SJCRH30 (cell line): ENCODE measurements at regions not wholly inside any gene's neighbourhood (a gene's known extent, or its start where the extent isn't known, plus 50 kb on each side); places are given as distances from the start of the nearest gene placed in this dataset.

Experiments used
- DNase-seq, 2 experiments: peaks; one replicate each; pipeline ENCODE4 v3.0.0-alpha.2; 2015 to 2020
- H3K27ac ChIP-seq: fragments of 250-450 bp; sonication (Bioruptor Pico); 2 replicates; pipeline ENCODE4 v1.5.1; 2020; ENCODE audit warnings: mild to moderate bottlenecking, moderate library complexity
- H3K27me3 ChIP-seq: fragments of 250-450 bp; sonication (Bioruptor Pico); 2 replicates; pipeline ENCODE4 v1.5.1; 2020; ENCODE audit warnings: mild to moderate bottlenecking, moderate library complexity
- H3K36me3 ChIP-seq: fragments of 250-450 bp; sonication (Bioruptor Pico); 2 replicates; pipeline ENCODE4 v1.5.1; 2020; ENCODE audit warnings: mild to moderate bottlenecking, moderate library complexity
- H3K4me1 ChIP-seq: fragments of 250-450 bp; sonication (Bioruptor Pico); 2 replicates; pipeline ENCODE4 v1.5.1; 2020; ENCODE audit warnings: mild to moderate bottlenecking, moderate library complexity
- H3K4me3 ChIP-seq: fragments of 250-450 bp; sonication (Bioruptor Pico); 2 replicates; pipeline ENCODE4 v1.5.1; 2020; ENCODE audit warnings: mild to moderate bottlenecking, moderate library complexity
- H3K9me3 ChIP-seq: fragments of 250-450 bp; sonication (Bioruptor Pico); replicated peaks from 2 replicates; pipeline ENCODE4 v1.5.1; 2020; ENCODE audit warnings: mild to moderate bottlenecking, moderate library complexity

DNA sequence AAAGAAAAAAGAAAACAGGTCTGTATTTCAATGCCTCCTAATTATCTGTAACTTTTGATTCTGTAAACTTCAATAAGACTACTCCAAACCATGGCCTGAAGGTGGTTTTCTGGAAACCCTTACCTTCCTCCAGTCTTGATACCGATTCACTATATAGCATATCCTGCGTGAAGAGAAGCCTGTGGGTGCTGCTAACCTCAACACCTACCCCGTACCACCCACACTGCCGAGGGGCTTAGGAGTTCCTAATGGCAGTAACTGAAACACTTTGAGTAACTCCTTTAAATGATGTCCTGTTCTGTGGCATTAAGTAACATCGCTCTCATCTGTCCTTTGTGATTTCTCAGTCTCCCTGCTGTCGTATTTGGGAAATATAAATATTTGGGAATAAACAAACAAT lies 104.5 kb upstream of the CARMIL1 start:
- H3K27me3 ChIP-seq, result no peaks in the 10 kb centered on the region
- no peak overlapping the region for H3K27ac ChIP-seq
- no peaks in the 10 kb centered on the region for H3K9me3 ChIP-seq
- no peaks in the 10 kb centered on the region for H3K36me3 ChIP-seq
- peaks cover 3% of the 10 kb centered on the region; the same call in 1 of the 2 replicates for H3K4me1 ChIP-seq
- no peak for DNase-seq
- no peak overlapping the region for H3K4me3 ChIP-seq

DNA sequence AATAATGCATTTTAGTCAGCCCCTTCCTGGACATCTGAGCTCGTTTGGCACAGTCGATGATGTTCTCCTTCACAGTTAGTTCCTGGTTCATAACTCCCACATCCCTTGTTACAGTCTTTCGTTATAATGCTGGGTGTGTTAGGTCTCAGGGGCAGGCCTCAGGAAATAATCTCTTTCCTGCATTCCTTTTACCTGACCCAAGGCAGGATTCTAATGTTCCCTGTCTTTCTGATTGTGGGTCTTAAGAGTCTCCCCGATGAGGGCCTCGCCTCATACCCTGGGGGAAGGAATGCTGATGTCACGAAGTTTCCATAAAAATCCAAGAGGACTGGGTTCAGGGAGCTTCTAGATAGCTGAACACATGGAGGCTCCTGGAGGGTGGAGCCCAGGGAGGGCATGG lies 104.0 kb upstream of the CARMIL1 start:
- Histone ChIP-seq H3K27ac (no peak overlapping the region), H3K27me3 (no peaks in the 10 kb centered on the region), H3K36me3 (no peaks in the 10 kb centered on the region), H3K4me1 (peaks cover 3% of the 10 kb centered on the region; the same call in 1 of the 2 replicates), H3K9me3 (no peaks in the 10 kb centered on the region), H3K4me3 (no peak overlapping the region)
- no peak for DNase-seq

DNA sequence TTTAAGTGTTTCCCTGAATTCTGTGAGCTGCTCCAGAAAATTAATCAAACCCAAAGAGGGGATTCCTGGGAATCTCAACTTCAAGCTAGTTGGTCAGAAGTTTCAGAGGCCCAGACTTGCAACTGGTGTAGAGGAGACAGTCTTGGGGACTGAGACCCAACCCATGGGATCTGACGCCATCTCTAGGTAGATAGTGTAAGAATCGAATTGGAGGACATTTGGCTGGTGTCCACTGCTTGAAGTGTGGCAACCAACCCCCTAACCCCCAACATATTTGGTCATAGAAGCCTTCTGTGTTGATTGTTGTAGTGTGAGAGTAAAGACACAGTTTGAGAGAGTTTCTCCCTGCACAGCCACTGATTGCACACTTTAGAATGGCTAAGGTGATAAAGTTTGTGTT lies 103.5 kb upstream of the CARMIL1 start:
- DNase-seq, result no peak
- Histone ChIP-seq H3K36me3 (no peaks in the 10 kb centered on the region), H3K9me3 (no peaks in the 10 kb centered on the region), H3K27ac (no peak overlapping the region), H3K27me3 (no peaks in the 10 kb centered on the region), H3K4me3 (no peak overlapping the region), H3K4me1 (peaks cover 3% of the 10 kb centered on the region; the same call in 1 of the 2 replicates)

DNA sequence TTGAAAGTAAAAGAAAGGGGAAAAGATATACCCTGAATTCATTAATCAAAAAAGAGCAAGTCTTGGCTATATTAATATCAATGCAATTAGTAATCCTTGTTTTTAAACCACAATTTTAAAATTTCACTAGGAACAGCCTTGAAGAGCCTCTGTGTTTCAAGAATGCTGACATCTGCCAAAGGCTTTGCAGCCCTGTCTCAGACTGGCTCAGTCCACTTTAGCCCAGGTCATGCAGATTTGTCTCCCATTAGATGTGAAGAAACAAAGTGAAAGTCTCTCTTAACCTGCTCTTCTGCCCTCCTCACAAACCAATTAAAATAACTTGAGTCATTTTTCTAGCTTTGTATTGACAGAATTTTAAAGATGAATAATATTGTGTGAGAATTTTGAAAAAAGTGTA lies 102.7 kb upstream of the CARMIL1 start:
- Histone ChIP-seq H3K27ac (no peak overlapping the region), H3K9me3 (no peaks in the 10 kb centered on the region), H3K36me3 (no peaks in the 10 kb centered on the region), H3K4me3 (no peak overlapping the region), H3K4me1 (peaks cover 3% of the 10 kb centered on the region; the same call in 1 of the 2 replicates), H3K27me3 (no peaks in the 10 kb centered on the region)
- DNase-seq, result no peak

DNA sequence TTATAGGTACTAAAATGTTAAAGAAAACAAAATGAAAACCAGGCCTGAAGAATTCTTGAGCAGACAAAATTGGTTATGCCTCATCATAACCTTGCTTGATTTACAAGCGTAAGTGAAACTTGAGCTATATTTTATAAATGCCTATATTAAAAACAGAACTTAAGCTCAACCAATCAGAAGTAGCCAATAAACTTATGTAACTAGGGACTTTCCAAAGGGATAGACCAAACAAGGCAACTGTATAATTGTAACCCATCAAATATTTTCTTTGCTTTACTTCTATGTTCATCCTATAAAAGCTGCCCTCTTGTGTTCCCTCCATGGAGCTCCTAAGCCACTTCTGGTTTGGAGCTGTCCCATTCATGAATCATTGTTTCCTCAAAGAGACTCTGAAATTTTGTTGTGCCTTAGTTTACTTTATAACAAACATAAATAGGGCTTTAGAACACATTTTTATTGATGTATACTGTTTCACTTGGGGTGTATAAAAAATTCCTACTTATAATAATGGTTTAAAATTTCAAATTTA lies 101.6 kb upstream of the CARMIL1 start:
- Histone ChIP-seq H3K9me3 (no peaks in the 10 kb centered on the region), H3K4me1 (peaks cover 3% of the 10 kb centered on the region; the same call in 1 of the 2 replicates), H3K4me3 (no peak overlapping the region), H3K27ac (no peak overlapping the region), H3K27me3 (no peaks in the 10 kb centered on the region), H3K36me3 (no peaks in the 10 kb centered on the region)
- no peak for DNase-seq

DNA sequence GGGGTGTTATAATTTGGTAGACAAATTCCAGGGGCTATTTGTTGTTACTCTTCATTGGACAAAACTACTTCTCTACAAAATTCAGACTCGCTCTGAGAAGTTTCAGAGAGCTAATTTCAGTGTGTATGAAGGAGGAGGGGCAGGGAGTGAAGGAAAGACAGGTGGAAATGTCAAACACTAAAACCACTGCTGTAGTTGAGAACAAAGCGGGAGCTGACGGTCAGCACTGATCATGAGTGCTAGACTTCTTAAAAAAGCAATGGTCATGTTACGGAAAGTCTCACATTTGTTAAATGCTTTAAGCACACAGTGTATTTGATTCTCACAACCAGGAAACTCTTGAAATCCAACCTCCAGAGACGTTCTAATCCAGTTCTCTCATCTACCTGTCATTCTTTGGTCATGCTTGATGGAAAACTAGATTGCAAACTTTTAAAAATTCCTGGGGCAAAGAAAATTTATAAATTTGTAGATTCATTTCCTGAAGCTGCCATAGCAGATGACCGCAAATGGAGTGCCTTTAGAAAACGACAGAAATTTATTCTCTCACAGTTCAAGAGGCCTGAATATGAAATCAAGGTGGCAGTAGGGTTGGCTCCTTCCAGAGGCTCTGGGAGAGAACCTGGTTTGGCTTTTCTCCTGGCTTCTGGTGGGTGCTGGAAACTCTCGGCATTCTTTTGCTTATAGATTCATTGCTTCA lies 100.7 kb upstream of the CARMIL1 start:
- peaks cover under 1% of the 10 kb centered on the region; the same call in 1 of the 2 replicates for H3K4me1 ChIP-seq
- DNase-seq, result no peak
- no peaks in the 10 kb centered on the region for H3K9me3 ChIP-seq
- H3K27ac ChIP-seq, result no peak overlapping the region
- H3K27me3 ChIP-seq, result no peaks in the 10 kb centered on the region
- H3K4me3 ChIP-seq, result no peak overlapping the region
- no peaks in the 10 kb centered on the region for H3K36me3 ChIP-seq

DNA sequence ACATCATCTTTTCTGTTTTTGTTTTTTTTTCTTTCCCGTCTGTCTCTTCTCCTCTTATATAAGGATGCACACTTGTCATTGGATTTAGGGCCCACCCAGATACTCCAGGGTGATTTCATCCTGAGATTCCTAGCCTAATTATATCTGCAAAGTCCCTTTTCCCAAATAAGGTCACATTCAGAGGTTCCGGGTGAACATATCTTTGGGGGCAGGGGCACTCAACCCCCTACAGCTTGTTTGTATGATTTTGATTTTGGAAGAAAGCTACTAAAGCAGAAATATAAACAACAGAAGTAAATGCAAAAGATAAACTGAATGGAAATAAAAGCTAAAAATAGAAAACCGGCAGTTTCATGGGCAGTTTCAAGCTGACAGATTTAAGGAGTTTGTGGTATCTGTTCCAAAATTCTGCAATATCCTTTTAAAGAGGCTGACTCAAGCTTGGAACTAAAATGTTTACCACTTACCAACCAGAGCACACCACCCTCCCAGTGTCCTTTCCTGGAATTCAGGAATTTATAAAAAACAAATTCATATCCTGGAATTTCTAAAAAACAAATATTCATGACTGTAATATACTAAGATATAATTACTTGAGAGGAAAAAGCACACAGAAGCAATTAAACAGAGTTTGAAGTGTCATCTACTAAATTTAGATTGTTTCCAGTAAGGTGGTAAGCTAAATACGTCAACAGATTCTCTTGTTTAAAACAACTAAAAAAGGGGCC lies 100.0 kb upstream of the CARMIL1 start:
- H3K36me3 ChIP-seq, result no peaks in the 10 kb centered on the region
- no peak overlapping the region for H3K4me3 ChIP-seq
- no peak for DNase-seq
- H3K27me3 ChIP-seq, result no peaks in the 10 kb centered on the region
- H3K27ac ChIP-seq, result no peak overlapping the region
- H3K4me1 ChIP-seq, result no peaks in the 10 kb centered on the region
- no peaks in the 10 kb centered on the region for H3K9me3 ChIP-seq

DNA sequence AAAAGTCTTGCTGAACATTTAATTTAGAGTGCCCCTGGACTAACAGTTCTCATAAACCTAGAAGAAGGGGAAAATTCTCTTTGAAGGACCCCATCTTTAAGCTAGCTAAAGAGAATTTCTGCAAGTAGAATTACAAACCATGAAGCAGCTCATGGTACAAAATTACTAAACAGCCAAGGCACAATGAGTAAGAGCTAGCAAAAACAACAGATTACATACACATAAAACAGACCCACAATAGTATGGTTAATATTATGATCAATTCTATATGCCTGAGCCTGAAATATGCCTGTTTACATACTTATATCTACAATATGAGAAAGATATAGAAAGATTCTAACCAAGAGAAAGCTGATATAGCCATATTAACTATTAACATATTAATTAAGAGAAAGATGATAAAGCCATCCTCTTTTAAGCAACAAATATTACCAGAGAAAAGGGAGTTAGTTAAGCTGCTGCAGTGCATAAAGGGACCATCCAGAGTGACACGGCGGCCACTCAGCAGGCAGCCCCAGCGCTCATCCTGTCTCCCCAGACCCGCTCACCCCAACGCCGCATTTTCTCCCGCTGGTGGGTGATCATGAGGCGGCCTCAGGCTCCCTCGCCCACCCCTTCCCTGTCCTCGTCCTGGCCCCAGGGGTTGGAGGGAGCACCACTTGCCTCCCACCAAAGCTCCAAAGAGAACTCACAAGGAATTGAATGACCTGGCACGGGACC lies 98.4 kb upstream of the CARMIL1 start:
- Histone ChIP-seq H3K27ac (no peak overlapping the region), H3K4me3 (no peak overlapping the region)

DNA sequence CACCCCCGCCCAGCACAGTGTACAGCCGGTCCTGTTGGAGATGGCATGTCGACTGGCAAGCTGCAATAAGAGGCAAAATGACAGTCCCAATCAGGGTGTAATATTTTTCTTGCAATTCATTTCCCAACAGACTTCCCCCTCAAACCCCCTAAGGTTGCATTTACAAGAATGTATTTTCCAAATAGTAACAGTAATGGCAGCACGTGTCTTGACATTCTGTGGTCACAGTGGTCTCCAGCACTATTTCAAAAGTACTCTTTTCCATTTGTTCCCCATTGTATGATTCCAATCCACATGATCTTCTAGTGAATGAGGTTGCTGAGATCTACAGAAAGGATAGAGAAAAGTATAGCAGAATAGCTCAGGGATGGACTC lies 97.8 kb upstream of the CARMIL1 start:
- DNase-seq, result no peak

More for the DNA sequence above, 98.4 kb upstream of the CARMIL1 start:
- no peaks in the 10 kb centered on the region for H3K4me1 ChIP-seq
- no peaks in the 10 kb centered on the region for H3K36me3 ChIP-seq
- no peak for DNase-seq
- H3K27me3 ChIP-seq, result no peaks in the 10 kb centered on the region
- H3K9me3 ChIP-seq, result no peaks in the 10 kb centered on the region

DNA sequence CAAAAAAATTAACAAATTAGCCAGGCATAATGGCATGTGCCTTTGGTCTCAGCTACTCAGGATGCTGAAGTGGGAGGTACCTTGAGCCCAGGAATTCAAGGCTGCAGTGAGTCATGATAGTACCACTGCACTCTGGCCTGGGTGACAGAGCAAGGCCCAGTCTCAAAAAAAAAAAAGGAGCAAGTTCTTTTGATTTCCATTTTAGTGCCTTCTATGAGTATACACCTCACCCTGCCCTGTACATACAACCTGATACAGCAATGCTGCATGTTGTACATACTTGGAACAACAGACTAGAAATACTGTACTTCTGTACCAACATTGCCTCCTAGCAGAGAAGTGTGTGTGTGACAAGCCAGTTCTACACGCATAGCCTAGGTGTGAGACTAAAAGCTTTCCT lies 97.3 kb upstream of the CARMIL1 start:
- H3K9me3 ChIP-seq, result no peaks in the 10 kb centered on the region
- no peaks in the 10 kb centered on the region for H3K4me1 ChIP-seq
- H3K27ac ChIP-seq, result no peak overlapping the region
- no peaks in the 10 kb centered on the region for H3K36me3 ChIP-seq
- no peak overlapping the region for H3K4me3 ChIP-seq
- H3K27me3 ChIP-seq, result no peaks in the 10 kb centered on the region
- no peak for DNase-seq

More for the DNA sequence above, 97.8 kb upstream of the CARMIL1 start:
- Histone ChIP-seq H3K27ac (no peak overlapping the region), H3K4me1 (no peaks in the 10 kb centered on the region), H3K9me3 (no peaks in the 10 kb centered on the region), H3K27me3 (no peaks in the 10 kb centered on the region), H3K4me3 (no peak overlapping the region), H3K36me3 (no peaks in the 10 kb centered on the region)

DNA sequence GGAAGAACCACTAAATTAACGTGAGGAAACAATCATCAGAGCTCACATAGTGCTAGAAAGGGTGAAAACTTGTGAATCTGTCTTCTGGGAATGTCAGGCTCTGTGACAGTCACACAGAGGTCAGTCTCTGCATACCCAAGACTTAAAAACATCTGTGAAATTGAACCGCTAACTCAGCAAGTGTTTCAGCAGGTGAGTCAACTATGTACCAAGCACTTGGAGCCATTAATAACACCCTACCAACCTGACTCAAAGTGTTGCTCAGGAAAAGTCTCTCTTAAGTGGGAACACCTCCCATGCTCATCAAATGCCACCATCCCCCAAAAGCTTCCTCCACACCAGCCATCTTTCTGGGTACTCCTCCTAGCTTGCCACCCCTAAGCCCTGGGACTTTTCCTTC lies 92.3 kb upstream of the CARMIL1 start:
- Histone ChIP-seq H3K4me3 (no peak overlapping the region), H3K4me1 (no peaks in the 10 kb centered on the region), H3K27ac (no peak overlapping the region), H3K9me3 (no peaks in the 10 kb centered on the region), H3K36me3 (no peaks in the 10 kb centered on the region), H3K27me3 (no peaks in the 10 kb centered on the region)
- no peak for DNase-seq

DNA sequence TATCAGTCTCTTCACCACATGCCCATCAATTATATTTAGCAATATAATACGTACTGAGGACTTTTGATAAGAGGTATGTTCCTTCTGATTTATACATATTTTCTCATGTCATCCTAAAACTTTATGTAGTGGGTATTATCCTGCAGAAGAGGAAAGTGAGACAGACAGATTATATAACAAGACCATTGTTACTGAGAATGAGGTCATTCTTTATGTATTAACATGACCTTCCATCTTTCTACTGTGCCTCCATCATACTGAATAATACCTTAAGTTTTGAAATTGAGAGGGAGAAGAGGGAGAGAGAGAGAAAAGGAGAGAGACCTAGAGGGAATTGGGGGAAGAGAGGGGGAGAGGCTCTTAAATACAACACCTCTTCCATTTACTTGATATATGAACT lies 90.9 kb upstream of the CARMIL1 start:
- DNase-seq, result no peak
- no peaks in the 10 kb centered on the region for H3K36me3 ChIP-seq
- H3K27me3 ChIP-seq, result no peaks in the 10 kb centered on the region
- no peaks in the 10 kb centered on the region for H3K4me1 ChIP-seq
- H3K27ac ChIP-seq, result no peak overlapping the region
- no peaks in the 10 kb centered on the region for H3K9me3 ChIP-seq
- no peak overlapping the region for H3K4me3 ChIP-seq

DNA sequence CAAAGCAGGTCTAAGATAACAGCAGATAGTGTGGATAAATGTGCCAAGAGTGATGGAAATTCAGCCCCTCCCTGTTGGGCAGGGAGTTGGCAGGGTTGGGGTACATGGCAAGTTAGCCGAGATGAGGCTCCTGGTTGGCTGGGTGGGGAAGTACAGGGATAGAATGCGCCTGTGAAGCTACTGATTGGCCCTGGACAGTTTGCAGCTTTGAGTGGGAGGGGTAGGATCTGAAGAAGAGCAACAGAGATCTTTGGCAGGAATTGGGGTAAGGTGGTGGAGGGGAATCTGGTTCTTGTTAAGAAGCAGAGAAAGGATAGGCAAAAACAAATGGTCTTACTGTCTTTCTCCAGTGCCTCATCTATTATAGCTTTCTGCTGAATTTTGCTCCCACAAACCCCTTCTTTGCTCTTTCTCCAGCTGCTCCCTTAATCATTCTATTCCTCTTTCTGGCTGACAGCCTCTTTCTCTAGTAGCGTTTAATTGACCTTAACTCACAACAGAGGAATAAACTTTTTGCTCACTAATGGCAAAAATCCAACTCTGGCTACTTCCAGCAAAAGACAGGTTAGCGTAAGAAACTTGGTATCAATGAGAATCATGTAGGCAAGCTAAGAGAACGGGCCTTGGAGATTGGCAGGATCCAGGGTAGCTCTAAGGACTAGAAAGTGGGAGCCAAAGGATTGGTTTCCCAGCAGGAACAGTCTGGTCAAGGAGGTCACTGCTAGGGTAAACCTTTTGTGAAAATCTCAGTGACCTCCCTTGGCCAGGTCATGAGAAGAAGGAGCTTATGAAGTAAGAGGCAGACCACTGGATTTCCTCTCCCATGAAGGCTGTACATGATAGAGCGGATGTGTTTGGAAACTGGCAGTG lies 86.3 kb upstream of the CARMIL1 start:
- no peaks in the 10 kb centered on the region for H3K27me3 ChIP-seq
- DNase-seq, result peak in 1 of 2 experiments; percentile 4
- H3K9me3 ChIP-seq, result no peaks in the 10 kb centered on the region
- H3K4me1 ChIP-seq, result no peaks in the 10 kb centered on the region
- H3K27ac ChIP-seq, result no peak overlapping the region
- H3K4me3 ChIP-seq, result no peak overlapping the region
- no peaks in the 10 kb centered on the region for H3K36me3 ChIP-seq

DNA sequence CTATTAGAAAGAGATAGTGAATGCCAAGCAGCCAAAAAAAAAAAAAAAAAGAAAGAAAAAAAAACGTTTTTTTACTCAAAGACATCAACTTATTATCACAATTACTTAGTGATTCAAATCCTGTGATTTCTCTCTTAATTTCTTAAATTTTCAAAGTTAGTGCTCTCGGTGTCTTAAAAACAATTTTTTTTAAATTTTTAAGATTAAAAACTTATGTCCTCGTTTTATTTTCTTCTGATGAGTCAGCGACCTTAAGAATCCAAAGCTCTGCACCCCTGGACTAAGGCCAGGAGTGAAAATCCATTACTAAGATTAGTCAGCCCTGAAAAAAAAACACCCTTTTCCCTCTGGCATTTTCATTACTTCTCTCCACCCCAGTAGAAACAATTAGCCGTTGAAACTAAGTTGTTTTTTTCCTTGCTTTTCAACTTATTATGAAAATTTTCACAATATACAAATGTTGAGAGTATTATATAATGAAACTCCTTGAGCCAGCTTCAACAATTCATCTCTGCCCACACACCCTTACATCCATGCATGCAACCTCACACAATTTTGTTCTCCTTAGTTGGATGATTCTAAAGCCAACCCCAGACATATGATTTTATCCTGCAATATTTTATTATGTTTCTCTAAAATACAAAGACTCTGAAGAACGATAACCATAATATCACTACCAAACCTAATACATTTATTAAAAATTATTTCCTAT lies 85.6 kb upstream of the CARMIL1 start:
- peak in 1 of 2 experiments; percentile 29 for DNase-seq
- no peaks in the 10 kb centered on the region for H3K9me3 ChIP-seq
- no peaks in the 10 kb centered on the region for H3K27me3 ChIP-seq
- H3K27ac ChIP-seq, result no peak overlapping the region
- no peak overlapping the region for H3K4me3 ChIP-seq
- no peaks in the 10 kb centered on the region for H3K36me3 ChIP-seq
- no peaks in the 10 kb centered on the region for H3K4me1 ChIP-seq
